ENCODE measurements at regions not wholly inside any gene's neighbourhood (a gene's known extent, or its start where the extent isn't known, plus 50 kb on each side); places are given as distances from the start of the nearest gene placed in this dataset.
A peak's percentile ranks its signal among the peaks of the same experiment; 100 is the strongest.

- DNase-seq (ENCODE audit: low read depth in 1 of 2, low spot score in 1 of 2) = peak in 1 of 2 experiments; percentile 36
- peak; percentile 82 to 90 for ATAC-seq
- H3K4me2 ChIP-seq = peak overlapping the region; percentile 63
- TF ChIP-seq CTCF (IDR thresholded peaks at IDR 0.05) (peak; percentile 25; the same call in 2 of the 3 replicates), CHD4 (IDR thresholded peaks at IDR 0.05; ENCODE audit: borderline replicate concordance) (no peak), CEBPB (IDR thresholded peaks at IDR 0.05) (peak; percentile 39 to 61; a peak in 3 of 4 replicates), RAD21 (conservative IDR thresholded peaks at IDR 0.05 in 1 of 2, IDR thresholded peaks at IDR 0.05 in 1 of 2) (peak in 1 of 2 experiments; percentile 28; a peak in 1 of 5 replicates), ELK1 (IDR thresholded peaks at IDR 0.05; ENCODE audit: low read depth, low read length) (no peak)
- peak overlapping the region; percentile 37 to 71; a peak in 5 of 6 replicates for H3K27ac ChIP-seq
- 24% methylated on average over 9 of the region's 9 CpGs for WGBS (ENCODE audit: missing lambda C conversion rate)
- no peaks in the 10 kb centered on the region for H3K9me3 ChIP-seq
- CTCF ChIA-PET = interaction anchor here (0.9 to 1.8 kb wide), 5 partner anchors 9 to 372 kb away, joined by 3 to 5 read pairs (median 4); no protein-coding TSS in a partner anchor
- POLR2A ChIA-PET = no interaction called here
- FAIRE-seq = peak; percentile 80
- peaks cover 36% of the 10 kb centered on the region for H3K4me1 ChIP-seq
- H3K4me3 ChIP-seq = no peak overlapping the region
Measured at GRCh38 chr15:31605467-31605931, 278.9 kb downstream of the KLF13 start.

- H3K27ac ChIP-seq = peak overlapping the region; percentile 37 to 71; a peak in 4 of 6 replicates
- ChIA-PET CTCF (interaction anchor here (0.5 to 1.8 kb wide), 6 partner anchors 9 to 372 kb away, joined by 3 to 5 read pairs (median 4); no protein-coding TSS in a partner anchor), POLR2A (no interaction called here)
- ATAC-seq = peak; percentile 86 to 90
- 2% methylated on average over 5 of the region's 5 CpGs for WGBS (ENCODE audit: missing lambda C conversion rate)
- peak; percentile 13 to 44 for DNase-seq (ENCODE audit: low read depth in 1 of 2, low spot score in 1 of 2)
- H3K4me2 ChIP-seq = peak overlapping the region; percentile 63
- peaks cover 36% of the 10 kb centered on the region for H3K4me1 ChIP-seq
- FAIRE-seq = peak; percentile 86
- no peak overlapping the region for H3K4me3 ChIP-seq
- H3K9me3 ChIP-seq = no peaks in the 10 kb centered on the region
- TF ChIP-seq EHF (CRISPR knock-in tag; IDR thresholded peaks at IDR 0.05) = no peak
- TF ChIP-seq HOXA7 (CRISPR knock-in tag; IDR thresholded peaks at IDR 0.05) = no peak
- no peak for TF ChIP-seq HOXB13 (CRISPR knock-in tag; IDR thresholded peaks at IDR 0.05; ENCODE audit: low read depth)
- TF ChIP-seq KDM5A (IDR thresholded peaks at IDR 0.05) = no peak
- TF ChIP-seq RNF2 (IDR thresholded peaks at IDR 0.05; ENCODE audit: borderline replicate concordance, low read depth) = no peak
- no peak for TF ChIP-seq ZNF302 (CRISPR knock-in tag; IDR thresholded peaks at IDR 0.05)
- TF ChIP-seq ZFP36 (IDR thresholded peaks at IDR 0.05; ENCODE audit: borderline replicate concordance, partially characterized antibody) = no peak
- TF ChIP-seq PBX3 (IDR thresholded peaks at IDR 0.05) = no peak
- no peak for TF ChIP-seq ZSCAN20 (CRISPR knock-in tag; IDR thresholded peaks at IDR 0.05)
- TF ChIP-seq POLR2A (IDR thresholded peaks at IDR 0.05; ENCODE audit: low read length) = no peak
- no peak for TF ChIP-seq HOXB5 (CRISPR knock-in tag; IDR thresholded peaks at IDR 0.05)
- no peak for TF ChIP-seq E2F6 (IDR thresholded peaks at IDR 0.05; ENCODE audit: borderline replicate concordance, low read depth)
- TF ChIP-seq MAX (IDR thresholded peaks at IDR 0.05) = peak; percentile 31; the same call in 1 of the 2 replicates
- TF ChIP-seq MYC (IDR thresholded peaks at IDR 0.05; ENCODE audit: borderline replicate concordance, low read length) = no peak
- no peak for TF ChIP-seq REST (IDR thresholded peaks at IDR 0.05)
- no peak for TF ChIP-seq HMGXB4 (CRISPR knock-in tag; IDR thresholded peaks at IDR 0.05; ENCODE audit: borderline replicate concordance)
- TF ChIP-seq RFX5 (IDR thresholded peaks at IDR 0.05) = no peak
- TF ChIP-seq CBX2 (IDR thresholded peaks at IDR 0.05; ENCODE audit: borderline replicate concordance, low read depth) = no peak
- TF ChIP-seq EHMT2 (IDR thresholded peaks at IDR 0.05; ENCODE audit: low read depth) = no peak
- TF ChIP-seq CEBPB (IDR thresholded peaks at IDR 0.05) = peak in 1 of 2 experiments; percentile 48; a peak in 2 of 4 replicates
- no peak; a peak in 1 of 5 replicates for TF ChIP-seq RAD21 (conservative IDR thresholded peaks at IDR 0.05 in 1 of 2, IDR thresholded peaks at IDR 0.05 in 1 of 2)
- no peak for TF ChIP-seq TP53 (CRISPR knock-in tag; IDR thresholded peaks at IDR 0.05)
Measured at GRCh38 chr15:31606194-31606669, 279.6 kb downstream of the KLF13 start.

Data from A549 (cell line).